ENCODE measurements at regions not wholly inside any gene's neighbourhood (a gene's known extent, or its start where the extent isn't known, plus 50 kb on each side); places are given as distances from the start of the nearest gene placed in this dataset.
A peak's percentile ranks its signal among the peaks of the same experiment; 100 is the strongest.

DNA sequence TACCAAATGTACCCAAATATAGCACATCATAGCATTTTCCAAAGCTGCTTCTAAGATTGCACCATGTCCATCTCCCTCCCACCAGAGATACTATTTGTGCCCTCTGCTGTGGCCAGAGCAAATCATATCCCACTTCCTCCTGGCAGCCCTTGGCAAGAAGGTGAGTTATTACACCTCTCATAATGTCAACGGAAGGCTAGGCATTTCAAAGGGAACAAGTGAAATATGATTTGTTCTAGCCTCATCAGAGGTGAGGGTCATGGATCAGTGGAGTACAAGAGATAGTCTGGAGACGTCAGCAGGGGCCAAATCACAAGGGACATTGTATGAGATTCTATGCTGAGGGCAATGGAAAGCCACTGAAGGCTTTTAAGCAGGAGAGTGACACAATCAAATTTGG is 90.2 kb upstream of the BCAR3 start:
- no peak overlapping the region for H3K27ac ChIP-seq
- H3K27me3 ChIP-seq (replicated peaks; ENCODE audit: insufficient read depth): no peaks in the 10 kb centered on the region

DNA sequence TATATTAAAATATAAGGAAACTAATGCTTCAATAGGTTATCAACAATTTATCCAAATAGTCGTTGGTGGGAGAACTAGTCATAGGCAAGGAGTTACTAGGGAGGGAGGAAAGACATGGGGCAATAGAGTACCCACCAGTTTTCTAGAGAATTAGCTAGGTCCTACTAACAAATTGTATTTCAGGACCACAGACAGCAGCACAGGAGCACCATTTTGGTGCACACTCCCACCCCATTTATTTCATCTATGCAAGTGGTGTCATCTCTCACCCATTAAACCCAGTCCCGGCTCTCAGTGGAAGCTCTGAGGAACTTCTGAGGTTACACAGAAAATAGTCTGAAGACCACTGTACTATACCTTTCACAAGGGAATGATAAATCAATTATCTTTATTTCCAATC is 89.0 kb upstream of the BCAR3 start:
- no peaks in the 10 kb centered on the region for H3K9me3 ChIP-seq
- intact Hi-C loops (cut with DNase I): no loop called here
- TF ChIP-seq POLR2A (IDR thresholded peaks at IDR 0.05) (no peak), POLR2AphosphoS5 (IDR thresholded peaks at IDR 0.05) (no peak), CTCF (IDR thresholded peaks at IDR 0.05) (no peak)
- no peak overlapping the region for H3K4me3 ChIP-seq
- H3K27me3 ChIP-seq (replicated peaks; ENCODE audit: insufficient read depth): no peaks in the 10 kb centered on the region
- H3K4me1 ChIP-seq (replicated peaks): no peaks in the 10 kb centered on the region
- 84% methylated on average over 2 of the region's 2 CpGs for WGBS
- no peaks in the 10 kb centered on the region for H3K36me3 ChIP-seq
- no peak for DNase-seq (ENCODE audit: low spot score)
- no peak overlapping the region for H3K27ac ChIP-seq

More for the DNA sequence above, 90.2 kb upstream of the BCAR3 start:
- Histone ChIP-seq H3K9me3 (no peaks in the 10 kb centered on the region), H3K4me1 (replicated peaks) (no peaks in the 10 kb centered on the region), H3K4me3 (no peak overlapping the region), H3K36me3 (no peaks in the 10 kb centered on the region)
- intact Hi-C loops (cut with DNase I): no loop called here
- no peak for DNase-seq (ENCODE audit: low spot score)
- TF ChIP-seq CTCF (IDR thresholded peaks at IDR 0.05) (no peak), POLR2AphosphoS5 (IDR thresholded peaks at IDR 0.05) (no peak), POLR2A (IDR thresholded peaks at IDR 0.05) (no peak)
- 83% methylated on average over 2 of the region's 2 CpGs for WGBS

GRCh38 chr1:93769777-93770176 is 88.1 kb upstream of the BCAR3 start:
- TF ChIP-seq CTCF (IDR thresholded peaks at IDR 0.05) (no peak), POLR2A (IDR thresholded peaks at IDR 0.05) (no peak), POLR2AphosphoS5 (IDR thresholded peaks at IDR 0.05) (no peak)
- WGBS: 96% methylated on average over 2 of the region's 2 CpGs
- H3K4me3 ChIP-seq: no peak overlapping the region
- no peaks in the 10 kb centered on the region for H3K4me1 ChIP-seq (replicated peaks)
- H3K9me3 ChIP-seq: no peaks in the 10 kb centered on the region
- intact Hi-C loops (cut with DNase I): no loop called here
- DNase-seq (ENCODE audit: low spot score): no peak
- no peaks in the 10 kb centered on the region for H3K27me3 ChIP-seq (replicated peaks; ENCODE audit: insufficient read depth)
- H3K27ac ChIP-seq: no peak overlapping the region
- no peaks in the 10 kb centered on the region for H3K36me3 ChIP-seq

DNA sequence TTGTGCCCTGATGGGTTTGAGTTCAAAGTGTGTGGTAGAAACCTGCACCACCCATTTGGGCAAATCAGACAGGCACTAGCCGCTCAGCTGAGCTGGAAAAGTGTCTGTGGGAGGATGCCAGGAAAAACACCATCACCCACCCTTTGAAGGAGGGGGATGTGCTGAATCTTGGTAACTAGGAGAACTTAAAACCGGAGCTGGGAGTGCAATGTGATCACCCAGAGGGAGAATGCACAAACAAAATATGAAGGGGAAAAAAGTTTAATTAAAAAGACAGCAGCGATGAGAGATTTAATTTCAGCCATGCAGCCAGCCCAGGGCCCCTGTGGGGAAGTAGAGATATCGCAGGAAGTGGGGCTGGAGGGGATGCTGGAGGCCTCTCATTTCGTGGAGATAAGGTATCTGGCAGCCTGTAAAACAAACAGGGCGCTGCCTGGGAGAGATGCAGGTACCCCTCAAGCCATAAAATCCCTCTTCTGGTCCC is 86.8 kb upstream of the BCAR3 start:
- Histone ChIP-seq H3K36me3 (no peaks in the 10 kb centered on the region), H3K9me3 (no peaks in the 10 kb centered on the region), H3K4me3 (no peak overlapping the region), H3K27me3 (replicated peaks; ENCODE audit: insufficient read depth) (no peaks in the 10 kb centered on the region), H3K27ac (no peak overlapping the region), H3K4me1 (replicated peaks) (no peaks in the 10 kb centered on the region)
- TF ChIP-seq POLR2A (IDR thresholded peaks at IDR 0.05) (no peak), POLR2AphosphoS5 (IDR thresholded peaks at IDR 0.05) (no peak), CTCF (IDR thresholded peaks at IDR 0.05) (no peak)
- no peak for DNase-seq (ENCODE audit: low spot score)
- intact Hi-C loops (cut with DNase I): no loop called here
- WGBS: 55% methylated on average over 6 of the region's 6 CpGs

- H3K36me3 ChIP-seq: no peaks in the 10 kb centered on the region
- no peaks in the 10 kb centered on the region for H3K9me3 ChIP-seq
- WGBS: 29% methylated on average over 7 of the region's 7 CpGs
- no peaks in the 10 kb centered on the region for H3K4me1 ChIP-seq (replicated peaks)
- TF ChIP-seq POLR2A (IDR thresholded peaks at IDR 0.05) (no peak), POLR2AphosphoS5 (IDR thresholded peaks at IDR 0.05) (no peak), CTCF (IDR thresholded peaks at IDR 0.05) (no peak)
- no peak overlapping the region for H3K4me3 ChIP-seq
- H3K27me3 ChIP-seq (replicated peaks; ENCODE audit: insufficient read depth): no peaks in the 10 kb centered on the region
- intact Hi-C loops (cut with DNase I): no loop called here
- peak; percentile 19 for DNase-seq (ENCODE audit: low spot score)
- H3K27ac ChIP-seq: no peak overlapping the region
Observed at GRCh38 chr1:93766451-93766850, 84.8 kb upstream of the BCAR3 start.
